Muscle of back (tissue), 3 donors: ENCODE measurements at regions not wholly inside any gene's neighbourhood (a gene's known extent, or its start where the extent isn't known, plus 50 kb on each side); places are given as distances from the start of the nearest gene placed in this dataset.

ENCODE experiments used
- DNase-seq, 3 donors: peaks; one replicate each; pipeline versions ENCODE4 v3.0.0 to v3.0.0-alpha.2; 2013

DNA sequence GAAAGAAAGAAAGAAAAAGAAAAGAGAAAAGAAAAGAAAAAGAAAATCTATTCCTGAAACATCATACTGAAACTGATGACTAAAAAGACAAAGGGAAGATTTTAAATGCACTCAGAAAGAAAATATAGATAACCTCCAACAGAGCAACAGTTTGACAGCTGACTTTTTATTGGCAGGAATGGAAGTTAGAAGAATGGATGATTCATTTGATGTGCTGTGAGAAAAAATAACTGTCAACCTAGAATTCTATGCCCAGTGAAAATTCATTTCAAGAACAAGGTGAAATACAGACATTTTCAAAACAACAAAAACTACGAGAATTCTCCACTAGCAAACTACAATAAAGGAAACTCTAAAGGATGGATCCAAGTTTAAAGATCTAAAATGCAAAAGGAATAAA, 50.5 kb upstream of the HSPA12A start:
- no peak for DNase-seq

DNA sequence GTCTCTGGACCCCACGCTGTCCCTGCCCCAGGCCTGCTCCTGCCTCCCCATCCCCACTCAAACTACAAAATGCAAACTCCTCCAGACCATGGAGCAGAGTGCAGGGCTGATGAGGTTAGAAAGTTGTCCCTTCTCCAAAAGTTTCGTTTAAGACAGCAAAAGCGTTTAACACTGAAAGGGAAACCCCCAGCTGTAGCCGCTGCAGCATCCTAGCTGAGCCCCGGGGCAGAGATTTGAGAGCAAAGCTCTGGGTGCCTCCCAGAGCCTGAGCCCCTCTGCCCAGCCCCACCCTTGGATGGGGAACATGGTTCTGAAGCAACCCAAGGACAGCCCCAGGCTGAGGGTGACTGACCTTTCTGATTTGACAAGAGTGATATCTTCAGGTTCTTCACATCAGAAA, 52.8 kb upstream of the ENO4 start:
- DNase-seq = no peak

DNA sequence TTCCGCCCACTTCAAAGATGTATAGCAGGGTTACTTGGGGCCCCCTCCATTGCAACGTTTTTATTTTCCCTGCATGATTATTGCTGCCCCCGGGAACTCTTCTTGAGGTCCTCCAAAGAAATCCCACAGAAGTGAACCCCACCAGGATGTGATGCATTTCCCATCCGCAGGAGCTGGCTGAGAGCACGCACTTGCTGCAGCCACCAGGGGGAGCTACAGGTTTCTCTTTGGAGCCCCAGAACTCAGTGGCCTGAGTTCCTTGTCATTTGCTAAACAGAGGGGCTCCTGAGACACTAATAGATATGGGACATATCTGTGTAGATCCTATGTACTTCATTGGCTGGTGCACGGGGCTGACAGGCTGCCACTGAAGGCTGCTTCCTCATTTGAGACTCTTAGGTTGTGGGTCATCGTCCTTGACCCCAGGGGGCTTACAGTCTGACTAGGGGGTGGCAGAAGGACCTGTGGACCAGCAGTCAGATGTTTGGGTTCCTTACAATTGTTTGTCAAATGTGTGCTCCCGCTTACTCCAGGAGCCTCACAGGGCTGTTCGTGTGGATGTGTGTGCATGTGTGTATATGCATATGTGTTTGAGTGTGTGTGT, 52.3 kb upstream of the ENO4 start:
- DNase-seq = peak; percentile 62 to 80 (median 76)

DNA sequence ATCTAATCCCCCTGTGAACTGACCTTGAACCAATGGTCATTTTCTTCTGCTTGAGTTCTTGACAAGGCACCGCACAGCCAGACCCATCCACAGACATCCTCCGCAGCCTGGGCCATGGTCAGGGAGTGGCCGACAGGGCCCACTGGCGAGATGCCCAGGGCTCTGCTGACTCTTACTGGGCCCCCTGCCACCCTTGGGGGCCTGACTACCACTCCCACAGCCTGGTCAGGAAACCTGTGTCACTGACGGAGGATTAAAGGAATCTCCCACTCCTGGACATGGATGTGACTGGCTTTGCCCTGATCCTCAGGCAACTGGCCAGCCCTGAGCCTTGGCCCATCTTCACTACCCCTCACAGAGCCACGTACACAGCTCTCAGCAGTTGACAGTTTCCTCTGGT, 50.4 kb upstream of the ENO4 start:
- no peak for DNase-seq
